ENCODE measurements at regions not wholly inside any gene's neighbourhood (a gene's known extent, or its start where the extent isn't known, plus 50 kb on each side); places are given as distances from the start of the nearest gene placed in this dataset.
"Not testable (repeated sequence)": the region's sequence is repeated elsewhere in the genome, so short reads cannot be mapped to it uniquely, and the experiment has no call there.

DNA sequence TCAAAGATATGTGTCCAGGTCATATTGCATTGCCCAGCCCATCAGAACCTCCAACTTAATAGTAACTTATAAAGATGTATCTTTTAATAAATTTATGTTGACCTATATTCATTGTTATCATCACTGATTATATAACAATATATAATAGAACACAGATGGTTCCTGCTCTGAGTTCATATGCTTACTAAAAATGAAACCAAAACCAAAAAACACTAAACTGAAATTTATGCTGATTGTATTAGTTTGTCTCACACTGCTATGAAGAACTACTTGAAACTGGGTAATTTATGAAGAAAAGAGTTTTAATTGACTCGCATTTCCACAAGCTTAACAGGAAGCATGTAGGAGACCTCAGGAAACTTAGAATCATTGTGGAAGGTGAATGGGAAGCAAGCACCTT lies 462.5 kb upstream of the TYRP1 start:
- DNase-seq (ENCODE audit: low read depth in 2 of 2): no peak

- no peak for DNase-seq (ENCODE audit: low read depth in 2 of 2)
These were observed 461.4 kb upstream of the TYRP1 start for GRCh38 chr9:12231832-12232231.

DNA sequence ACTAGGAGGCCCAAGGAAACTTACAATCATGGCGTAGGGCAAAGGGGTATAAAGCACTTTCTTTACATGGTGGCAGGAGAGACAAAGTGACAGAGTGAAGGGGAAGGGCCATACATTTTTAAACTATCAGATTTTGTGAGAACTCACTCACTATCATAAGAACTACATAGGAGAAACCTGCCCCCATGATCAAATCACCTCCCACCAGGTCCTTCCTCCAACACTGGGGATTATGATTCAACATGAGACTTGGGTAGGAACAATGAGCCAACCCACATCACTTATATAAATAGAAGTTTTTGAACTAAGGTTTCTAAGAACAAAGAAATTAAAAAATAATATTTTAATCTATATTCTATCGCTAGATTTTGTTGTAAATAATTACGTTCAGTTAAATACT lies 460.3 kb upstream of the TYRP1 start:
- no peak for DNase-seq (ENCODE audit: low read depth in 2 of 2)

- no peak for DNase-seq (ENCODE audit: low read depth in 2 of 2)
These were observed 439.2 kb upstream of the TYRP1 start for GRCh38 chr9:12253941-12254340.

DNA sequence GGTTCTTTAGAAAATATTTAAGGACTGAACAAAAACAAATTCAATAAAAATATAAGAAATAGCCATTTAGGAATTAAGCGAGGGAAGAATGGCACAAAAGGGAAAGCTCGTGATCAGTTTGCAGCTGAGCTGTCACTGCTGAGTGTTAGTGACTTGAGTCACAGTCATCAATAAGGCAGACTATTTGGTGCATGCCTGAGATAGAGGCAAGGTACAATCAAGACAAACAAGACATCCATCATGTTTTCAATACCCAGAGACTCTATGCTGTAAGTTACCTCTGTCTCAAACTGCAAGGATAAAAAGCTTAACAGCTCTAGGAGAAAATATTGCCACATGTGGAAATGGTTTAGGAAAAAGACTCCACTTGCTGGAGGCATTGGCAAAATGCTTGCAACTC lies 426.4 kb upstream of the TYRP1 start:
- no peak for DNase-seq (ENCODE audit: low read depth in 2 of 2)

DNA sequence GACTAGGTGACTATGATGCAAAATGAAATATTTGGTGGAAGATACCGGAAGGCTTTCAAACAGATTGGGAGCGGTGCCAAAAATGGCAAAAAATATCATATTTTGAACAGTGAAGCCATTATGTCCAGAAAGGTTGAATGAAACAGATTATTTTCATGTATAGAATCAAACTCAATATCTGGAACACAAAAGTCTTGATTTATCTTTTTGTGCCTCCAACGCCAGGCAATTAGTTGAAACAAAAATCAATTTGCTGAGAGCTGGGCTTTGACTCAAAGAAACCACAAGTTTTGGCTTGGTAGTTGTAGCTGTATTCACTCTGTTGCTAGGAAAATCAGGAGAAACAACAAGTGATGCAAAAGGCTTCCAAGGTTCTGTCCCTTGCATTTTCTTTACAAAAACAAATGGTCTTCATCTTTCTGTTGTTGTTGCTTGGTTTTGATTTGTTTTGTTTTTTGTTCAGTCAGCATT lies 421.7 kb upstream of the TYRP1 start:
- no peak for DNase-seq (ENCODE audit: low read depth in 2 of 2)

DNA sequence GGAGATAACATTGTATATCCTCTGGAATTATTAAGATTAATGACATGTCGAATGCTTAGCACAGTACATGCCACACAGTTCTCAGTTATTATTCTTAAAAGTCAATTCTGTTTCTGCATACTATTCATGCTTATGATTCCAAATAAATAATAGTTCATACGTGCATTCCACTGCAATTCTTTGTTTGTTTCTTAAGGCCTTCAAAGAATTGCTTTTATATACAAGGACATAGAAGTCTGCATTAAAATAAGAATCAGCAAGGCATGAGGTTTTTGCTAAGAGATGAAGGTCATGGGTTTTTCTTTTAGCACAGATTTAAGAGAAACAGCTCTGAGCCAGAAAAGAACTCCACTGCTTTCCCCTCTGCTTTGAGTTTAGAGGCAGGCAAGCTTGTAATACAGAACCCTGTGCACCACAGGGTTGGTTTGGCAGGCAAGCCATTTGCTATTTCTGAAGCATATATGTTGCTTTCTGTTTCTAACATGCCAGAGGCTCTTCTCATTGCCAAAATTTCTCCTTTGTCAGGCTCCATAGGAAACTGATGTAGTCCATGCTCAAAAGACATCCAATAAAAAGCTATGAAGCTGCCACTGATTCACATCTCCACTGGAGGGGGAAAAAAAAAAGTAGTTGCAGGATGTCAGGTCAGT lies 420.6 kb upstream of the TYRP1 start:
- DNase-seq (ENCODE audit: low read depth in 2 of 2): no peak

DNA sequence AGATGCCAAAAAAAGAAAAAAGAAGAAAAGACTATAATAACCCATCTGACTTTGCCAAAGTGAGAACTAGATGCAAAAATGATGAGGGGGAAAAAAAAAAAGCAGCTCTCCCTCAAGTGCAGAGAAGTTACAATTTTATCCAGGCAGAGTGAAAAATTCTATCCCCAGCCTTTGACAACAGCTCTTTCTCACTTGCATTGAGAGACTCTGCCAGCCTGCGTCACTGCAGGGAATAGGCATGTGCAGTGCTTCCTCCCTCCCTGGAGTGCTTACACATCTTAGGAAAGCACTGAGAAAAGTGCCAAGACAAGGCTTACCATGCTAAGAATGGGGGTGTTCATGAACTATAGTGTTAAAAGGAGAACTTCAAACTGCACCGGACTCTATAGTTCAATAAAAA lies 418.6 kb upstream of the TYRP1 start:
- no peak for DNase-seq (ENCODE audit: low read depth in 2 of 2)

DNA sequence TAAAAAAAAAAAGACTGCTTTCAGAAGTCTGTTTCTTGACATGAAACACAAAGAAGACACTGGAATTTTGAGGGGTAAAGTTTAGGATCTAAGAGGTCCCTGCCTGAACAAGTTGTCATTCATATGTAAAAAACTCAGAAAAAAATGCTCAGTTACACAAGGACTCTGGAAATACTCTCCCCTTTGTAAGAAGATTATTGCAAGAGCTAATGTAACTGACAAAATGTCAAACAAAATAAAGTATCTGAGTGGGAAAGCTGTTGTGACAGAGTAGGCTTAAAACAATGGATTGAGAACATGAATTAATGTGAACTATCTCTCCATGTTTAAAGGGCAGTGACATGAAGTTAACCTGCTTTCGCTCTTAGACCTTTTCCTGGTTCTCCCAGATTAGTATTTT lies 416.7 kb upstream of the TYRP1 start:
- no peak for DNase-seq (ENCODE audit: low read depth in 2 of 2)

GRCh38 chr9:12289711-12290110 lies 403.5 kb upstream of the TYRP1 start:
- no peak for DNase-seq (ENCODE audit: low read depth in 2 of 2)

DNA sequence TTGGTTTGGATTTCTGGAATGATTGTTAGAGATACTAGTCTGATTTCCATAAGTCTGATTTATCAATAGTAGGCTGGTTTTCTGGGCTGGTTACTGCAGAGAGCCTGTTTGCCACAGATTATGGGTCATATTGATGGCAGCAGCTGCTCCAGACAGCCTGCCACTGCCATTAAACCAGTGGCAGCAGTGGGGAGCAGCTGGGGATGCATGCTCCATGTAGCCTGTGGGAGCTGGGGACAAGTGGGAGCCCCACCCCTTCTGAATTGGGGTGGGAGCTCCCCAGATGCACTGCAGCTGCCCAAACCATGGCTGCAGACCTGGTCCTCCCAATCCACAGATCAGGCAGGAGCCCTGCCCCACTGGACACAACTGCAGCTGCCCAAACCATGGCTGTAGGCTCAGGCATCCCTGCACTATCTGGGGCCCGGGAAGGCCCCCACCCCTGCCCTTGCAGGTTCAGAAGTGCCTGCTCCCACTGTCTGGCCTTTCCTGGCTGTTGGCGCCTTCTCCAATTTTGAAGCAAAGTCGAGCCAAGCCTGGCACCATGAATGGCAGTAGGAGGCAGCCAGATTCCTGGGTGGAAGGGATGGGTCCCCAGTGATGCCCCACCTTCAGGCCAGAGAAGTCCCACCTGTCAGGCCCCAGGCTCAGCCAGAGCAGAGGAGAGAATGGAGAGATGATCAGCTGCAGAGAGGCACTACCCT lies 402.9 kb upstream of the TYRP1 start:
- DNase-seq (ENCODE audit: low read depth in 2 of 2): no peak

DNA sequence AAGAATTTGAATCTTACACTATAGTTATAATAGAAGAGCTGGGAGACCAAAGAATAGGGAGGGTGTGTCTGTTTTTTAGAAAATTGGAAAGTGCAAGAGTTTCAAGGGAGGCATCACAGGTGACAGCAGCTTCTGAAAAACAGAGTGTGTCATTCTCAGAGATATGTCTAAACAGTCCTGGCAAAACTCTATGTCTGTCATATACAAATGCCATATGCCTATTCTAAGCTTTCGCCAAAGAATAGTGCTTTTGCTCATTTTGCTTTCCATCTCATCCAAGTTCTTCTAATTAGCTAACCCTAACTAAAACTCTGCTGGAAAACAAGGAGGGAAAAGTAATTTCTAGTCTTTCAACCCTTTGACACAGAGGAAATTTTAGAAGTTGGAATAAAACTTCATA lies 388.0 kb upstream of the TYRP1 start:
- no peak for DNase-seq (ENCODE audit: low read depth in 2 of 2)

GRCh38 chr9:12314589-12314988 lies 378.6 kb upstream of the TYRP1 start:
- no peak for DNase-seq (ENCODE audit: low read depth in 2 of 2)

DNA sequence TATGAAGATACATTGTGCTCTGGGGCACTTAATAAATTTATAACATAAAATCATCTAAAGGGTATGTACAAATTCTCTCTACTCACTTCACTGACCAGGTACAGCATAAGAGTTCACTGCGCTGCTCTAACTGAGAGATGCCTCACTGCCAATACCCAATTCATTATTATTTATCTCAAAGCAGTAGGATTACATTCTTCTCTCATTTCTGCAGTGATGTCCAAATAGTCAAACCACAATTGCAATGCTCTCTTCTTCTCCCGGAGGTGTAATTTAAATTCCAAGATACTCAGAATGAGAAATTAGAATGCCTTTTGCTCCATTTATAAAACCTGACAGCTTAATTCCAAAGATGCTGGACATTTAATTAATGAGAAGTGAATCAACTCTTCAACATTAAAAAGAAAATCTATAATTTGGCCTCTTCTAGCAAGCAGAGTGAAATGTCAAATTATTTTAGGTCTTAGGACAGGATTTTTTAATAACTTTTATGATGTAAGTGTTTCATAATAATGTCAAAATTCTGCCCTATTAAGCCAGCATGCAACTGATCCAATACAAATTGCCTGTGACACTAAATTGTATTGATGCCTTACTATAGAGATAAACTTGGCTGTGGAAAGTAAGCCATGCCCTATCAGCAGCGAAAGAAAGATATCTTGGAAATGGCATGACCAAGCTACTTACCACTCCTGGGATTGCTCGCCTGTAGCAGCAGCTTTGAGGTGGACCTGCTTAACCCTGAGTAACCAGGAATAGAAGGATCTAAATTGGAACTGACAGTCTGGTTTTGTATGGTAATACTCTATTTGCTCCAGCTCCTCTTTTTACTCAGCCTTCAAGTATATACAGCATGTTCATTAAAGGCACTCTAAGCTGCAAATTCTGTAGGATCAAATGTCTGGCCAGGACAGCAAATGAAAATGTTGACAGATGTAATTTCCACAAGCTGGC lies 374.2 kb upstream of the TYRP1 start:
- no peak for DNase-seq (ENCODE audit: low read depth in 2 of 2)

DNA sequence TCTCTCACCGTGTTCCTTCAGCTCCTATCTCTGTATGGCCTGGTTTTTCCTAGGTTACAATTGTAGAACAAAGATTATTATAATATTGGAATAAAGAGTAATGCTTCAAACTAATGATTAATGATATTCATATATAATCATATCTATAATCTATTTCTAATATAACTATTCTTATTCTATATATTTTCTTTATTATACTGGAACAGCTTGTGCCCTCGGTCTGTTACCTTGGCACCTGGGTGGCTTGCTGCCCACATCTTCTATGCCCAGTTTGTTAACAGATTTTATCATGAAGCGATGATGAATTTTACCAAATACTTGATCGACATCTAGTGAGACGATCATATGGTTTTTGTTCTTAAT lies 363.6 kb upstream of the TYRP1 start:
- no peak for DNase-seq (ENCODE audit: low read depth in 2 of 2)

- DNase-seq (ENCODE audit: low read depth in 2 of 2): not testable (repeated sequence)
These were observed 359.2 kb upstream of the TYRP1 start for GRCh38 chr9:12333966-12334365.

GRCh38 chr9:12350775-12351174 lies 342.4 kb upstream of the TYRP1 start:
- DNase-seq (ENCODE audit: low read depth in 2 of 2): no peak

GRCh38 chr9:12351293-12352044 lies 341.7 kb upstream of the TYRP1 start:
- no peak for DNase-seq (ENCODE audit: low read depth in 2 of 2)

DNA sequence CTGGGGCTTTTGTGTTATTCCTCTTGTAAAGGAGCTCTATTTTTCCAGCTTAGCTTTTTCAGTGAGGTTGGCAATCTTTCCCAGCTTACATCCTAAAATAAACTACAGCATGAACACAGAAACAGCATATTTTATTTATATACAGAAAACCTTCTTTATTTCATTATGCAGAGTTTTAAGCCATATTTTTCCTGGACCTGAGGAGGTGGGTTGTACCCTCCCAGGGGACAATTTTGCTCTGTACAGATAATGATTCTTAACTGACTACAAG lies 341.2 kb upstream of the TYRP1 start:
- no peak for DNase-seq (ENCODE audit: low read depth in 2 of 2)

GRCh38 chr9:12363439-12363838 lies 329.7 kb upstream of the TYRP1 start:
- DNase-seq (ENCODE audit: low read depth in 2 of 2): no peak

DNA sequence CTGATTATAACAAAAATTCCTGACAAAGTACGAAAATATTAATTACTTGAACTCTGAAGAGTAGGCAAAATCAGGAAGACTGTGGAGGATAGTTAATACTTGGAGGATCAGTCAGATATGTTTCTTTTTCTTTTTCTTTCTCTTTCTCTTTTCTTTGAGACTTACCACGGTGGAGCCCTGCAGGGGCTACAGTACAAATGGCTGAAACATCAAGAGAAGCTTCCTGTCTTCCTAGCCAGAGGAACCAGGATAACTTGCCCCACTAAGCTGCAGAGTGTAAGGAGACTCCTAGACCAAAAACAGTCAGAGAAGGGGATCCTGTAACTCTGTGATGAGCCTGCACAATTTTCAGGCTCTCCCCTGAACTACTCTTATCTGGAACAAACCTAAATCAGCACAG lies 324.6 kb upstream of the TYRP1 start:
- no peak for DNase-seq (ENCODE audit: low read depth in 2 of 2)

All from lung microvascular endothelial cell (primary cell).